IMR-90 (cell line): ENCODE measurements at regions not wholly inside any gene's neighbourhood (a gene's known extent, or its start where the extent isn't known, plus 50 kb on each side); places are given as distances from the start of the nearest gene placed in this dataset.

Experiments used
- ATAC-seq: fragments of 200-7000 bp; cut with Tn5 transposase; 2 replicates; pipeline ENCODE4 v1.9.1; 2020; ENCODE audit warnings: low read depth, mild to moderate bottlenecking, moderate library complexity
- BruUV-seq: library from RNA; stranded (reverse); fragments of 400-500 nt; replicated peaks from 2 replicates; lab custom pipeline; 2021; lab: Mats Ljungman, UMichigan
- CTCF ChIA-PET: fragments of 300-600 bp; formaldehyde crosslinking; extraction: SDS; loops from one replicate; lab custom pipeline; 2021; ENCODE audit warnings: antibody characterized with exemption; lab: Yijun Ruan, JAX
- POLR2A ChIA-PET: fragments of 300-600 bp; sonication (Branson Sonifier 250); formaldehyde crosslinking; loops from one replicate; lab custom pipeline; 2022; ENCODE audit warnings: antibody characterized with exemption; ENCODE audit not compliant: unreplicated experiment; lab: Charles Lee
- DNase-seq: peaks from one replicate; pipeline ENCODE4 v3.0.0; 2013
- H2AFZ ChIP-seq: replicated peaks from 2 replicates; pipeline ENCODE3; 2013; ENCODE audit warnings: low read length, mild to moderate bottlenecking; ENCODE audit not compliant: poor library complexity
- H2AK5ac ChIP-seq: 2 replicates; pipeline ENCODE4 v1.6.1; 2013; ENCODE audit warnings: low read depth, low read length, inconsistent platforms
- H2AK9ac ChIP-seq: replicated peaks from 2 replicates; pipeline ENCODE3; 2013; ENCODE audit warnings: mild to moderate bottlenecking, low read depth, low read length, moderate library complexity; ENCODE audit not compliant: poor library complexity
- H2BK120ac ChIP-seq: 2 replicates; pipeline ENCODE4 v1.6.1; 2013; ENCODE audit warnings: low read depth, low read length, inconsistent platforms
- H2BK15ac ChIP-seq: 3 replicates; pipeline ENCODE4 v1.6.1; 2013; ENCODE audit warnings: low read depth, low read length, inconsistent platforms
- H2BK20ac ChIP-seq: 2 replicates; pipeline ENCODE4 v1.6.1; 2013; ENCODE audit warnings: low read depth, mild to moderate bottlenecking, inconsistent platforms, low read length, moderate library complexity
- H2BK5ac ChIP-seq: 2 replicates; pipeline ENCODE4 v1.6.1; 2013; ENCODE audit warnings: mild to moderate bottlenecking, low read depth, low read length, inconsistent platforms; ENCODE audit not compliant: poor library complexity, severe bottlenecking
- H3K14ac ChIP-seq: replicated peaks from 2 replicates; pipeline ENCODE4 v1.6.1; 2013; ENCODE audit warnings: low read depth, low read length, inconsistent platforms
- H3K18ac ChIP-seq: 2 replicates; pipeline ENCODE4 v1.6.1; 2013; ENCODE audit warnings: low read depth, low read length, control low read depth
- H3K23ac ChIP-seq: 2 replicates; pipeline ENCODE4 v1.6.1; 2013; ENCODE audit warnings: low read depth, low read length, inconsistent platforms
- H3K27ac ChIP-seq: 2 replicates; pipeline ENCODE4 v1.5.1; 2013; ENCODE audit warnings: mild to moderate bottlenecking, control low read depth, low read length; ENCODE audit not compliant: insufficient read depth
- H3K27me3 ChIP-seq: 2 replicates; pipeline ENCODE4 v1.6.1; 2013; ENCODE audit warnings: low read length; ENCODE audit not compliant: control insufficient read depth, insufficient read depth
- H3K36me3 ChIP-seq: 2 replicates; pipeline ENCODE4 v1.6.1; 2013; ENCODE audit warnings: low read length, mixed read lengths; ENCODE audit not compliant: control insufficient read depth, insufficient read depth
- H3K4ac ChIP-seq: 2 replicates; pipeline ENCODE4 v1.6.1; 2013; ENCODE audit warnings: low read depth, low read length, inconsistent platforms
- H3K4me1 ChIP-seq: 2 replicates; pipeline ENCODE4 v1.6.1; 2013; ENCODE audit warnings: low read length, mixed read lengths; ENCODE audit not compliant: control insufficient read depth, insufficient read depth
- H3K4me2 ChIP-seq: 2 replicates; pipeline ENCODE4 v1.6.1; 2013; ENCODE audit warnings: low read depth, mild to moderate bottlenecking, control low read depth, low read length, moderate library complexity
- H3K4me3 ChIP-seq: 2 replicates; pipeline ENCODE4 v1.5.1; 2013; ENCODE audit warnings: low read depth, mild to moderate bottlenecking, control low read depth, low read length, moderate library complexity; ENCODE audit not compliant: insufficient read depth
- H3K56ac ChIP-seq: 2 replicates; pipeline ENCODE4 v1.6.1; 2013; ENCODE audit warnings: low read length, inconsistent platforms; ENCODE audit not compliant: insufficient read depth; ENCODE audit errors: extremely low read depth
- H3K79me1 ChIP-seq, 2 experiments: 2 replicates each; pipeline ENCODE4 v1.6.1; 2013; ENCODE audit warnings: low read length in 2 of 2, inconsistent platforms in 1 of 2, low read depth in 1 of 2
- H3K9ac ChIP-seq: 2 replicates; pipeline ENCODE4 v1.6.1; 2013; ENCODE audit warnings: low read depth, low read length, control low read depth
- H3K9me1 ChIP-seq: 2 replicates; pipeline ENCODE4 v1.6.1; 2013; ENCODE audit warnings: low read length, inconsistent platforms; ENCODE audit not compliant: insufficient read depth
- H3K9me3 ChIP-seq: 2 replicates; pipeline ENCODE4 v1.6.1; 2013; ENCODE audit warnings: low read length; ENCODE audit not compliant: control insufficient read depth, insufficient read depth
- H4K20me1 ChIP-seq: 2 replicates; pipeline ENCODE4 v1.6.1; 2013; ENCODE audit warnings: low read length, inconsistent platforms; ENCODE audit not compliant: insufficient read depth
- H4K5ac ChIP-seq: 2 replicates; pipeline ENCODE4 v1.6.1; 2013; ENCODE audit warnings: mild to moderate bottlenecking, low read depth, low read length, control low read depth
- H4K8ac ChIP-seq, 2 experiments: 2 replicates each; pipeline ENCODE4 v1.6.1; 2013; ENCODE audit warnings: low read depth in 2 of 2, low read length in 2 of 2, control low read depth in 1 of 2, inconsistent platforms in 1 of 2
- H4K91ac ChIP-seq: 2 replicates; pipeline ENCODE4 v1.6.1; 2013; ENCODE audit warnings: low read depth, low read length, inconsistent platforms; ENCODE audit not compliant: insufficient read depth
- BHLHE40 ChIP-seq: fragments of 150-350 bp; IDR thresholded peaks from 2 replicates; pipeline ENCODE4 v1.6.1; 2016; ENCODE audit warnings: mild to moderate bottlenecking, low read depth, low read length
- CEBPB ChIP-seq: IDR thresholded peaks from 2 replicates; pipeline ENCODE4 v1.6.1; 2012; ENCODE audit warnings: low read depth, low read length, improper control_type of control experiment
- CHD1 ChIP-seq: IDR thresholded peaks from 2 replicates; pipeline ENCODE4 v1.6.1; 2012; ENCODE audit warnings: low read depth, low read length, improper control_type of control experiment
- FOS ChIP-seq: fragments of 150-350 bp; IDR thresholded peaks from 2 replicates; pipeline ENCODE4 v1.6.1; 2016; ENCODE audit warnings: low read depth, low read length
- MAFK ChIP-seq: IDR thresholded peaks from 2 replicates; pipeline ENCODE4 v1.6.1; 2012; ENCODE audit warnings: low read depth, low read length, improper control_type of control experiment
- MAZ ChIP-seq: IDR thresholded peaks from 2 replicates; pipeline ENCODE4 v1.6.1; 2012; ENCODE audit warnings: low read depth, mild to moderate bottlenecking, low read length, improper control_type of control experiment, moderate library complexity, borderline replicate concordance
- MXI1 ChIP-seq: IDR thresholded peaks from 2 replicates; pipeline ENCODE4 v1.6.1; 2012; ENCODE audit warnings: low read depth, mild to moderate bottlenecking, low read length, moderate library complexity, borderline replicate concordance
- NFE2L2 ChIP-seq: fragments of 150-350 bp; IDR thresholded peaks from 2 replicates; pipeline ENCODE4 v1.6.1; 2016; ENCODE audit warnings: low read depth, mild to moderate bottlenecking, low read length
- POLR2A ChIP-seq: IDR thresholded peaks from 2 replicates; pipeline ENCODE4 v1.6.1; 2012; ENCODE audit warnings: mild to moderate bottlenecking, low read depth, low read length
- RAD21 ChIP-seq: IDR thresholded peaks from 2 replicates; pipeline ENCODE4 v1.6.1; 2012; ENCODE audit warnings: low read length, improper control_type of control experiment
- RCOR1 ChIP-seq: IDR thresholded peaks from 2 replicates; pipeline ENCODE4 v1.6.1; 2012; ENCODE audit warnings: mild to moderate bottlenecking, low read length, improper control_type of control experiment; ENCODE audit not compliant: insufficient replicate concordance
- RFX5 ChIP-seq: IDR thresholded peaks from 2 replicates; pipeline ENCODE4 v1.8.0; 2012; ENCODE audit warnings: low read depth, mild to moderate bottlenecking, low read length, moderate library complexity
- SMC3 ChIP-seq: fragments of 150-350 bp; IDR thresholded peaks from 2 replicates; pipeline ENCODE4 v1.6.1; 2016; ENCODE audit warnings: low read depth, mild to moderate bottlenecking, antibody characterized with exemption, low read length, moderate library complexity
- WGBS, 2 experiments: methylation state at CpG; one replicate each; pipeline versions ENCODE4 v1.1.5 to v1.1.7; 2013; ENCODE audit warnings: missing lambda C conversion rate in 2 of 2; ENCODE audit not compliant: insufficient read length in 1 of 2; ENCODE audit errors: extremely low coverage in 2 of 2; 5-methylcytosine and 5-hydroxymethylcytosine counted together
- dilution Hi-C: fragments of 300-500 bp; cut with HindIII; formaldehyde crosslinking; loops from one replicate; pipeline ENCODE4 v1.14.3; 2018; ENCODE audit warnings: low sequenced_read_pairs; ENCODE audit not compliant: unreplicated experiment
- in situ Hi-C: fragments of 300-500 bp; cut with MboI; formaldehyde crosslinking; loops from 3 replicates; pipeline ENCODE4 v1.14.3; 2019; ENCODE audit warnings: low sequenced_read_pairs, inconsistent platforms, mixed read lengths
- intact Hi-C: fragments of 100-400 bp; cut with micrococcal nuclease; formaldehyde crosslinking; loops from 2 replicates; pipeline ENCODE4 v1.10.0; 2022
- TF ChIP-seq, protein P1 (sequence below): fragments of 150-350 bp; IDR thresholded peaks from 2 replicates; pipeline ENCODE4 v1.6.1; 2016; ENCODE audit warnings: low read depth, mild to moderate bottlenecking, low read length, moderate library complexity, borderline replicate concordance
- TF ChIP-seq, protein P2 (sequence below): conservative IDR thresholded peaks from 2 replicates; pipeline ENCODE4 v1.5.1; 2012; ENCODE audit warnings: mild to moderate bottlenecking, low read depth, low read length, improper control_type of control experiment
- TF ChIP-seq, protein P3 (sequence below): fragments of 150-350 bp; IDR thresholded peaks from 2 replicates; pipeline ENCODE4 v1.6.1; 2017; ENCODE audit warnings: mild to moderate bottlenecking, antibody characterized with exemption, low read length, low read depth

DNA sequence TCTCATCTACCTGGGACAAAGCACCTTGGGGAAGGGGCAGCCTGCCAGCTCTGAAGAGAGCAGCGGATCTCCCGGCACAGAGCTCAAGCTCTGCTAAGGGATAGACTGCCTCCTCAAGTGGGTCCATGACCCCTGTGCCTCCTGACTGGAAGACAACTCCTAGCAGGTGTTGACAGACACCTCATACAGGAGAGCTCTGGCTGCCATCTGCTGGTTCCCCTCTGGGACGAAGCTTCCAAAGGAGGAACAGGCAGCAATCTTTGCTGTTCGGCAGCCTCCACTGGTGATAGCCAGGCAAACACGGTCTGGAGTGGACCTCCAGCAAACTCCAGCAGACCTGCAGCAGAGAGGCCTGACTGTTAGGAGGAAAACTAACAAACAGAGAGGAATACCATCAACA lies 549.9 kb upstream of the LRATD1 start:
- no CpG with 5 or more reads among the region's 5 CpGs for WGBS, 2 experiments
- Histone ChIP-seq H3K4me2 (no peak overlapping the region), H4K5ac (no peak overlapping the region), H2BK20ac (no peak overlapping the region), H4K91ac (no peak overlapping the region), H3K79me1 (no peaks in the 10 kb centered on the region), H3K4ac (no peak overlapping the region), H3K4me1 (no peaks in the 10 kb centered on the region), H2BK5ac (no peak overlapping the region), H3K9me3 (peaks cover 8% of the 10 kb centered on the region), H3K18ac (no peak overlapping the region), H2AK5ac (no peak overlapping the region), H4K20me1 (no peaks in the 10 kb centered on the region), H3K9me1 (no peaks in the 10 kb centered on the region), H2AK9ac (no peak overlapping the region), H3K4me3 (no peak overlapping the region), H2BK15ac (no peak overlapping the region), H3K27ac (no peak overlapping the region), H2AFZ (no peak overlapping the region), H3K9ac (no peak overlapping the region), H4K8ac (no peak overlapping the region), H3K56ac (no peak overlapping the region), H3K27me3 (no peaks in the 10 kb centered on the region), H3K36me3 (no peaks in the 10 kb centered on the region), H2BK120ac (no peak overlapping the region), H3K14ac (no peak overlapping the region), H3K23ac (no peak overlapping the region)
- DNase-seq (no peak), ATAC-seq (no peak)
- in situ Hi-C loops, result no loop called here
- dilution Hi-C loops, result no loop called here
- POLR2A ChIA-PET, result no interaction called here
- CTCF ChIA-PET, result no interaction called here
- BruUV-seq, result no TSS peak
- TF ChIP-seq RFX5 (no peak), MXI1 (no peak), RCOR1 (no peak), FOS (no peak), RAD21 (no peak), CEBPB (no peak), SMC3 (no peak), POLR2A (no peak), MAZ (no peak), NFE2L2 (no peak), MAFK (no peak), CHD1 (no peak), BHLHE40 (no peak)
- TF ChIP-seq, protein P1, sequence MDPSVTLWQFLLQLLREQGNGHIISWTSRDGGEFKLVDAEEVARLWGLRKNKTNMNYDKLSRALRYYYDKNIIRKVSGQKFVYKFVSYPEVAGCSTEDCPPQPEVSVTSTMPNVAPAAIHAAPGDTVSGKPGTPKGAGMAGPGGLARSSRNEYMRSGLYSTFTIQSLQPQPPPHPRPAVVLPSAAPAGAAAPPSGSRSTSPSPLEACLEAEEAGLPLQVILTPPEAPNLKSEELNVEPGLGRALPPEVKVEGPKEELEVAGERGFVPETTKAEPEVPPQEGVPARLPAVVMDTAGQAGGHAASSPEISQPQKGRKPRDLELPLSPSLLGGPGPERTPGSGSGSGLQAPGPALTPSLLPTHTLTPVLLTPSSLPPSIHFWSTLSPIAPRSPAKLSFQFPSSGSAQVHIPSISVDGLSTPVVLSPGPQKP, result no peak
- TF ChIP-seq, protein P2, sequence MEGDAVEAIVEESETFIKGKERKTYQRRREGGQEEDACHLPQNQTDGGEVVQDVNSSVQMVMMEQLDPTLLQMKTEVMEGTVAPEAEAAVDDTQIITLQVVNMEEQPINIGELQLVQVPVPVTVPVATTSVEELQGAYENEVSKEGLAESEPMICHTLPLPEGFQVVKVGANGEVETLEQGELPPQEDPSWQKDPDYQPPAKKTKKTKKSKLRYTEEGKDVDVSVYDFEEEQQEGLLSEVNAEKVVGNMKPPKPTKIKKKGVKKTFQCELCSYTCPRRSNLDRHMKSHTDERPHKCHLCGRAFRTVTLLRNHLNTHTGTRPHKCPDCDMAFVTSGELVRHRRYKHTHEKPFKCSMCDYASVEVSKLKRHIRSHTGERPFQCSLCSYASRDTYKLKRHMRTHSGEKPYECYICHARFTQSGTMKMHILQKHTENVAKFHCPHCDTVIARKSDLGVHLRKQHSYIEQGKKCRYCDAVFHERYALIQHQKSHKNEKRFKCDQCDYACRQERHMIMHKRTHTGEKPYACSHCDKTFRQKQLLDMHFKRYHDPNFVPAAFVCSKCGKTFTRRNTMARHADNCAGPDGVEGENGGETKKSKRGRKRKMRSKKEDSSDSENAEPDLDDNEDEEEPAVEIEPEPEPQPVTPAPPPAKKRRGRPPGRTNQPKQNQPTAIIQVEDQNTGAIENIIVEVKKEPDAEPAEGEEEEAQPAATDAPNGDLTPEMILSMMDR, result no peak
- TF ChIP-seq, protein P3, sequence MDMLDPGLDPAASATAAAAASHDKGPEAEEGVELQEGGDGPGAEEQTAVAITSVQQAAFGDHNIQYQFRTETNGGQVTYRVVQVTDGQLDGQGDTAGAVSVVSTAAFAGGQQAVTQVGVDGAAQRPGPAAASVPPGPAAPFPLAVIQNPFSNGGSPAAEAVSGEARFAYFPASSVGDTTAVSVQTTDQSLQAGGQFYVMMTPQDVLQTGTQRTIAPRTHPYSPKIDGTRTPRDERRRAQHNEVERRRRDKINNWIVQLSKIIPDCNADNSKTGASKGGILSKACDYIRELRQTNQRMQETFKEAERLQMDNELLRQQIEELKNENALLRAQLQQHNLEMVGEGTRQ, result no peak
- intact Hi-C loops, result no loop called here
